T47D (cell line): ENCODE measurements at regions not wholly inside any gene's neighbourhood (a gene's known extent, or its start where the extent isn't known, plus 50 kb on each side); places are given as distances from the start of the nearest gene placed in this dataset.
"Not testable (repeated sequence)": the region's sequence is repeated elsewhere in the genome, so short reads cannot be mapped to it uniquely, and the experiment has no call there.

Source experiments
- DNase-seq, 2 experiments: peaks; one replicate each; pipeline versions ENCODE4 v3.0.0 to v3.0.0-alpha.2; 2011 to 2012; ENCODE audit warnings: low read depth in 1 of 2, low spot score in 1 of 2
- JUND ChIP-seq: IDR thresholded peaks from 2 replicates; pipeline ENCODE4 v1.6.1; 2012; ENCODE audit warnings: low read depth
- in situ Hi-C: cut with HindIII; loops from 2 replicates; pipeline ENCODE4 v1.10.0; 2016; ENCODE audit warnings: low sequenced_read_pairs, low pct_unique_long_range_greater_than_20kb

DNA sequence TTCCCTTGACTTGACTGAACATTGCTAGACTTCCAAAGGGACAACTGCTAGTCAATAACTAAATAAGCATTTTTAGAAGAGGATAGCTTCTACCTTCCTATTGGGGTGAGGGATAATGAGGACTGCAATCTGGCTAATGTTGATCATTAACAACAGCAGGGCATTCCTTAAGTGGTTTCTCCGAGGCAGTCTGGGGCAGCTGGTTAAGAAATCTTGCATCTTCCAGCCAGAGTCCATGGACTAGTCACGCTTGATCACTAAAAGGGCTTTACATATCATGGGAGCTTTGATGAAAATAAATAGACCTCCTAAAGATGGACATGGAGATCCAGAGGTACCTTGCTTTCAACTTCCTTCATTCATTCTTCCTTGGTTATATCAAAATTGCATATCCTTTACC lies 329.4 kb upstream of the ESRRG start:
- DNase-seq, result no peak
- in situ Hi-C loops, result no loop called here
- TF ChIP-seq JUND, result no peak

DNA sequence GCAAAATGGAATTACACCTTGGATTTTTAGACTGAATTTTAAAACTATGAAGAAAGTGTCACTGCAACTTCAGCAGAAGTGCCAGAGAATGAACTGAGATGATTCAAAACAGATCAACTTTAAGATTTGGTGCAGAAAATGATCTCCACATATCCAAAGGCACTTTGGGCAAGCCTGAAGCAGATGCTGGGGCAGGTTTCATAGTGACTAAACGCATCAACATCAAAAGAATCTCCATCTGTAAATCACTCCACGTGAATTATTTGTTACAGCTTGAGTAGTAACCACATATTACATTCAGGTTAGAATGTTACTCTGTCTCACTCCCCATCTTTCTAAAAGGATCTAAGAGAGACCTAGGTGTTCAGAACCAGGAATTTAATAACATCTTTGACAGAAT lies 329.0 kb upstream of the ESRRG start:
- in situ Hi-C loops, result no loop called here
- no peak for DNase-seq
- TF ChIP-seq JUND, result no peak

DNA sequence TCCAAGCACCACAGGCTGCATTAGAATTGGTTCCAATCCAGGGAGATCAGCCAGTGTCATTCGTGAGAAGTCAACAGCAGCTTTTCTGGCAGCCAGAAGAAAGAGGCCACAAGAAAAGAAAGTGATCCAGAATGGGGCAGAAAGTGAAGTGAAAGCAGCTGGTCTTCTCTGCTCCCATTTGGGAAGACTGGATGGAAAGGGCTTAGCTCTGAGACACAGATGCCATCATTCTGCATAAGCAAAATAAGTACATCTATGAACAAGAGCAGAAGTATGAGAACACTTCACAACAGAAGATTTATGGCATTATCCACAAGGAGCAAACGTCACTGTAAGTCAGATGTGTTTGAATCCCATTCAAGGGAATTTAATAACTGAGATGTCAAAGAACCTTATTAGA lies 326.5 kb upstream of the ESRRG start:
- no peak for DNase-seq
- no peak for TF ChIP-seq JUND
- in situ Hi-C loops, result no loop called here

DNA sequence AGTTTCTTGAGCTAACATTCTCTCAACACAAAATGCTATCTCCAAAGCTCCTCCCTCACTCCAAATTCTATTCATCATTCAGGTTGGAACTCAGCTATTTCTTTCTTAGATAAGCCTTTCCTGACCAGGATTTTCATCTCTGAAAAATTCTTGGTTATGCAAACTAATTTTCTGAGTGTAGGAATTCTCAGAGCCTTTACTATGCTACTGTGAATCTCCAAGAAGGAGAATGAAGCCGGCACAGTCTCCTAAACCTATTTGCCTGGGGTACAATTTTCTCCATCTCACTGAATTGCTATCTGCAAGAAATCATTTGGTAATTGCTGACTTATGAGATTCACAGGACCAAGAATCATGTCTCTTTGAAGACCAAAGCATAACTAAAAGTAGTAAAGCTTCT lies 325.9 kb upstream of the ESRRG start:
- TF ChIP-seq JUND, result no peak
- no peak for DNase-seq
- in situ Hi-C loops, result no loop called here

DNA sequence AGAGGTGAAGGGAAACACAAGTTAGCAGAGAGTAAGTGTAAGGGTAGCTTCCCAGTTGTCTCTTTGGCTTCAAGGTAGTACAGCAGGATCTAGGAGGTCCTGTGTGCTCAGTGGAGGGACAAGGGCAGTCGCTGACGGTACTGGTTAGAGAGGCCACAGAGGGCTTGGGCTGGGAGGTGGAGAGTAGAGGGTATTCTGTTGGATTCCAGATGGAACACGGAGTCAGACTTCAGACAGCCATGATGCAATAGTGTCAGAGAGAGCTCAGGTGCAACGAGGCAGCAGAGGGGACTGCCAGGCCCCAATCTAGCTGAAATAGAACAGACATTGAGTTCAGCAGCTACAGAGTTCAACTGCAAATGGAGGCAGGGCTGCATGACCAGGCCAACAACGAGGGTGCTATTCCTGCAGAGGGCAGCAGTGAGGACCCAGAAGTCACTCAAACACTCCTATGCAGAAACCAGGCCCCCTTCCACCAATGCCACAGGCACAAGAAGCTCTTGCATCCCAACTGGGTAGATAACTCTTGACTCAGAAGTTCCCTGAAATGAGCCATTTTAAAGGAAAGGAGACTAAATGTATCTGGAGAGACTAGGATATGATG lies 325.0 kb upstream of the ESRRG start:
- in situ Hi-C loops, result no loop called here
- no peak for TF ChIP-seq JUND
- DNase-seq, result peak in 1 of 2 experiments; percentile 37

DNA sequence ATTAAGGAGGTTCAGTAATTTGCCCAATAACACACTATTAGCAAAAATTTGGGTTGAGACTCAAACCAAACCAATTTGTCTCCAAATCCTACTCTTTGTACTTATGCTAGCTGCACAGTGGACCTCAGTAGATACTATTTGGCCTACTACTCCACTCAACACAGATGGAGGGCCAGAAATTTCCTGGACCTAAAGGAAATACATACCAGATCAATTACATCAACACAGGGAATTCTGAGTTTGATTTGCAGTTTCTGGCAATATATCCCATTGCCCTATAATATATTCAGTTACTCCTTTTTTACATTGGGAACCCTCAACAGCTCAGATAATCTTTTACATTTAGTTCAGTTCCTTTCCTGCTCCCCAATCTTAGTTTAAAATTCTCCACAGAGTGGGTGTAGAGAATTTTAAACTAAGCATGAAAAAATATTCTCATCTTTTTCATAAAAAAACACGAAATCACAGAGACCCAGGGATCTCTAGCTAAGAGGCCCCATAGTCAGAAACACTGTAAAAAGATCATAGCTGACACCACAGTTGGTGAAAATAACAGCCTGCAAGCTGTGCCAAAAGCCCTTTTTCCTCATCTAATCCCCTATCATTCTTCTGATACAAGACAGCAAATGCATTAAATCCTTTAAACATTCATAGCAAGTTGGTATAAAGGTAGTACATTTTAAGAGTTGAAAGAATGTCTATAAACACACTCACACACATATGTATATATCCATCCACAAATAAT lies 317.7 kb upstream of the ESRRG start:
- TF ChIP-seq JUND, result no peak
- no peak for DNase-seq
- in situ Hi-C loops, result no loop called here

DNA sequence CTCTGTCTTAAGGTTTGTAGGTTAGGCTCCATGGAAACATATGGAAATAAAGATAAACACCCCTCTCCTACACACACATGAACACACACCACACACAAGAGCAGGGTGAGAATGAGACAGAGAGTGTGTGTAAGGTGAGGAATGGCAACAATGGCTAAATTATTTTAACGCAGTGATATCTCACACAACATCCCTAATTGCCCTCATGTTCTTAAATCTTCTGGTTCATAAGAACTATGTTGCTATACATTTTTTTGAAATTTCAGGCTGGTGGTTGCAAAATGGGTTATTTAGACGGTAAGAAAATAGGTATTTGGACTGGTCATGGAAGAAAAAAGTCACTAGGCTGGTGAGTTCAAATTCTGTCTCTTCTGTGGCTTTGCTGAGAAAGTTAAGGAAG lies 316.7 kb upstream of the ESRRG start:
- in situ Hi-C loops, result no loop called here
- no peak for TF ChIP-seq JUND
- DNase-seq, result no peak

DNA sequence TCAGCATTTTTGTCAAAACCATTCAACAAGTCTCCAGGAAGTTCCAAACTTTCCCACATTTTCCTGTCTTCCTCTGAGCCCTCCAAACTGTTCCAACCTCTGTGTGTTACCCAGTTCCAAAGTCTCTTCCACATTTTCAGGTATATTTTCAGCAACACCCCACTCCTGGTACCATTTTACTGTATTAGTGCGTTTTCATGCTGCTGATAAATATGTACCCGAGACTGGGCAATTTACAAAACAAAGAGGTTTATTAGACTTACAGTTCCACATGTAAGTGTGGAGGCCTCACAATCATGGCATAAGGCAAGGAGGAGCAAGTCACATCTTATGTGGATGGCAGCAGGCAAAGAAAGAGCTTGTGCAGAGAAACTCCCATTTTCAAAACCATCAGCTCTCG lies 315.9 kb upstream of the ESRRG start:
- in situ Hi-C loops, DNase-seq: not testable (repeated sequence)

DNA sequence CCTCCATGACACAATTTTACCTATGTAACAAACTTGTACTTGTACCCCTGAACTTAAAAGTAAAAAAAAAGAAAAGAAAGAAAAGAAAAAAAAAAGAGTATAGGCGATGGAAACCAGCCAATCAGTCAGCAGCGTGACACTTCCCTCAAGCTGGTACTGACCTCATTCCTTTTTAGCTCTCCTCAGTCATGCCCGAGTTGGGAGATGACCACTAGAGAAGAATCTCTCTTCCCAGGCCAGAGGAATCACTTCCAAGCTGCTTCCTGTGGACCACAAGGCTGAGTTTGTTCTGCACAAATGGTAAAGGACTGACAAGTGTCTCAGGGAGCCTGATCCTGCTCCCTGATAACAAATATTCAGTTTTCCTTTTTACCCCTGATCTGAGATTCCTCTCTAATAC lies 313.5 kb upstream of the ESRRG start:
- TF ChIP-seq JUND, result no peak
- DNase-seq, result no peak
- in situ Hi-C loops, result no loop called here

DNA sequence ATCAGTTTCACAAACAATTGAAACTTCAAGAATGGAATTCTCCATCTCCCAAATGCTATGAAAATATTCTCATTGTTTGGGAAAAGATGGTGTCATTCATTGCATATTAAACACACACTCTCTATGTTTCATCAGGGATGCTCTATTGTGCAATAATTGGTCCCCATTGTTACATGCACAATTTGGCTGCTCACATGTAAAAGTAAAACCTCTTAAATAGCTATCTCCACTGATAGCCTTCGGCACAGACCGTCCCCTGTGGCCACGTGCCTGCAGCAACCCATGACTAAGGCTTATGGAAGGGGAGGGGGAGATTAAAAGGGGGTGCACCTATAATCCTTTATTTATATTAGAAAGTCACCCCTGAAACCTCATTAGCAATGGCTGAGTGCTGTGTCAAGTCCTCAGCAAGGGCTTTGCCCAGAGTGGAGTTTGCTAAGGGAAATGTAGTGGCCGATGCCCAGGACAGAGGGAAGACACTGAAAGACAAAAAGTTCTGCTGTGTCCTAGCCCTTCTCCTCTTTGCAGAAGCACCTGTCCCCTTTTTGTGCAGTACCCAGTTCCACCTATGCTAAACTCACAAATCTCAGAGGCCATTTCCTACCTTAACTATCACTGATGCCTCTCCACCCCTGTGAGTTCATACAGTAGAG lies 309.6 kb upstream of the ESRRG start:
- DNase-seq, result no peak
- no peak for TF ChIP-seq JUND
- in situ Hi-C loops, result no loop called here

DNA sequence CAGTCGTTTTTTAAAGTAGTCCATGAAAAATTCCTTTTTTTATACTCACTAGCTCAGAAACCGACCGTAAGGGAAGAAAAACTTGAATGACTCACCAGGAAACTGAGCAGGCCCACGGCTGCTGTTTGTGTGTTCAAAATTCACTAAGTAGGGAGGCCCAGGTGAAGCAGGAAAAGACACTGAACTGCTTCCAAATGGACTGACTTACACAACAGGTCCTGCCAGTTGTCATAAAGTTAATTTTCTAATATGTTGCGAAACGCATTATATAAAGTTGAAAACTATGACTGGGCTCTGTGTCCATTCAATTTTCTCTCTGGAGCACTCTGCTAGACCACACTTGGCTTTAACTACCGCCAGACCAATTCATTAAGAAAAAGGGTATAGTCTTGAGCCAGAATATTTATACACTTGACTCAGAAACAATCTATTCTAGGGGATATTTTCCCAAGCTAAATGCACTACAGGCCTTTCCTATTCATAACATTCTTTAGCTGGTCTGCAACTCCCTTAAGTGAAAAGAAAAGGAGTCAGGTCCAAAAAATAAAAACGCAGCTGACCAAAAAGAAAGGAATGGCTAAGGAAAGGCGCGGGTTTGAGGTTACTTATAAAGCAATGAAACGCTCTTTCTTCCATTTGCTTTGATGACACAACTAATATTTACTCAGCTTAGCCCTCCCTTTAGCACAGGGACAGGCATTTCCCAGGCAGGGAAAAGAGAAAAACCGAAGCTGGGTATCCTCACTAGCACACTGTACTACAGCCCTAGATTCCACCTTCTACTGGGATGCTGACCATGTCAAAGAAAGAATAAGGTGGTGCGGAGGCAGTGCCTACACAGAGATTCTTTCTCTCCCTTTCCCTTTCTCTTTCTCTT lies 306.3 kb upstream of the ESRRG start:
- TF ChIP-seq JUND, result no peak
- peak in 1 of 2 experiments; percentile 72 for DNase-seq
- in situ Hi-C loops, result no loop called here

DNA sequence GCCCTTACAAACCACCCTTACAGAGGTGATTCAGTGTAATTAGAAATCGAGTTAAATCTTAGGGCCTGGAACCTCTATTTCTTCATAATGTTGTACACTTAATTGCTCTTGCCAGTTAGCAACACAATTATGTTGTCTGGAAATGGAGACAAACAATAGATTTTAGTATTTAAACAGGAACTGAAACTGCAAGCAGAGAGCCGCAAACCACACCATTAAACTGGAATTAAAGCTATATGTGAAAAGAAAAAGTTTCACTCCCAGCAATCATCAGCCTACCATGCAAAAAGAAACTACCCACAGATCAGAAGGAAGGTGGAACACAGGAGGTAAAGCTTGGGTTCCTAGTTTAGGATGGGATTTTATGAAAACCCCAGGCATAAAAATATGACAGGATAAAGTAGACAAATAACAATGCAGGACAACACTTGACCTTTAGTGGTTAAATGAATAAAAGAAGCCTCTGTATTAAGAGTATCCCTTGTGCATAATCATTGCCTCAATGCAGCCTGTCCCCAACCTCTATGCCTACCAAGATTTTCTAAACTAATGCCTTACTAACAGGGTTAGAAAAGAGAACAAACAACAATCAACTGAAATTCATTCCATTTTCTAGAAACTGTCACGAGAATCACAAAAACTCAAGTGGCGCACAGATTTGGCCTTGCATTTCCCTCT lies 304.3 kb upstream of the ESRRG start:
- no peak for DNase-seq
- in situ Hi-C loops, result no loop called here
- TF ChIP-seq JUND, result no peak
